ENCODE measurements at regions not wholly inside any gene's neighbourhood (a gene's known extent, or its start where the extent isn't known, plus 50 kb on each side); places are given as distances from the start of the nearest gene placed in this dataset.

DNA sequence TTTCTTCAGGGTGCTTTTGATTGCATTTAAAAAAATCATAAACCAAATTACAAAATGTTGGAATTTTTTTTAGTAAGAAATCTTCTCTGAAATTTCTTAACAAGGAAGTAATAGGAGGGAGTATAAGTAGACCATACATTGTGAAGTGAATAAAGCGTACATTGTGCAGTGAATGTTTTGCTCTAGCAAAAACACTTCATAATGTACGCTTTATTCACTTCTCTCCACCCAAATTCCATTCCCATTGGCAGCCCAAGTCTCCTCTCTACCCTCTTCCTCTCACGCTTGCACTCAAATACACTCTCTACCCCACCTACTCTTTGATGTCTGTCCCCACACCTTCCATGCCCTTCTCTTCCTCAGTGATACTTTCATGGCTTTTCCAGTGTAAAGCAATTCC is 241.0 kb downstream of the PPP1R3A start:
- Histone ChIP-seq H3K4me1 (ENCODE audit: control insufficient read depth, insufficient read depth, low read length) (no peaks in the 10 kb centered on the region), H4K20me1 (ENCODE audit: control insufficient read depth, insufficient read depth) (no peaks in the 10 kb centered on the region), H3K79me2 (ENCODE audit: control insufficient read depth, insufficient read depth, low read length) (no peaks in the 10 kb centered on the region), H3K9me3 (replicated peaks; ENCODE audit: control insufficient read depth, insufficient read depth, low read length) (no peaks in the 10 kb centered on the region), H2AFZ (ENCODE audit: control insufficient read depth, low read depth, low read length) (no peak overlapping the region), H3K4me2 (ENCODE audit: control insufficient read depth, insufficient read depth) (no peak overlapping the region), H3K4me3 (no peak overlapping the region), H3K9ac (ENCODE audit: control insufficient read depth, insufficient read depth, low read length) (no peak overlapping the region), H3K36me3 (ENCODE audit: control insufficient read depth in 2 of 2, insufficient read depth in 2 of 2, low read length in 1 of 2) (no peaks in the 10 kb centered on the region), H3K27ac (ENCODE audit: control insufficient read depth, insufficient read depth) (no peak overlapping the region), H3K27me3 (replicated peaks in 1 of 2; ENCODE audit: control insufficient read depth in 2 of 2, insufficient read depth in 2 of 2, low read length in 1 of 2) (no peaks in the 10 kb centered on the region)
- intact Hi-C loops (cut with micrococcal nuclease; ENCODE audit: unreplicated experiment) (no loop called here), in situ Hi-C loops (cut with MboI) (no loop called here)
- no peak for ATAC-seq
- TF ChIP-seq, protein P1, sequence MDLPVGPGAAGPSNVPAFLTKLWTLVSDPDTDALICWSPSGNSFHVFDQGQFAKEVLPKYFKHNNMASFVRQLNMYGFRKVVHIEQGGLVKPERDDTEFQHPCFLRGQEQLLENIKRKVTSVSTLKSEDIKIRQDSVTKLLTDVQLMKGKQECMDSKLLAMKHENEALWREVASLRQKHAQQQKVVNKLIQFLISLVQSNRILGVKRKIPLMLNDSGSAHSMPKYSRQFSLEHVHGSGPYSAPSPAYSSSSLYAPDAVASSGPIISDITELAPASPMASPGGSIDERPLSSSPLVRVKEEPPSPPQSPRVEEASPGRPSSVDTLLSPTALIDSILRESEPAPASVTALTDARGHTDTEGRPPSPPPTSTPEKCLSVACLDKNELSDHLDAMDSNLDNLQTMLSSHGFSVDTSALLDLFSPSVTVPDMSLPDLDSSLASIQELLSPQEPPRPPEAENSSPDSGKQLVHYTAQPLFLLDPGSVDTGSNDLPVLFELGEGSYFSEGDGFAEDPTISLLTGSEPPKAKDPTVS (IDR thresholded peaks at IDR 0.05; ENCODE audit: low read depth, low read length) = no peak
- TF ChIP-seq, protein P2, sequence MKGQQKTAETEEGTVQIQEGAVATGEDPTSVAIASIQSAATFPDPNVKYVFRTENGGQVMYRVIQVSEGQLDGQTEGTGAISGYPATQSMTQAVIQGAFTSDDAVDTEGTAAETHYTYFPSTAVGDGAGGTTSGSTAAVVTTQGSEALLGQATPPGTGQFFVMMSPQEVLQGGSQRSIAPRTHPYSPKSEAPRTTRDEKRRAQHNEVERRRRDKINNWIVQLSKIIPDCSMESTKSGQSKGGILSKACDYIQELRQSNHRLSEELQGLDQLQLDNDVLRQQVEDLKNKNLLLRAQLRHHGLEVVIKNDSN (IDR thresholded peaks at IDR 0.05; ENCODE audit: borderline replicate concordance, extremely low read length, insufficient read depth, low read depth, low read length) = no peak
- TF ChIP-seq TCF7 (IDR thresholded peaks at IDR 0.05; ENCODE audit: borderline replicate concordance) = no peak
- no peak for TF ChIP-seq IKZF2 (IDR thresholded peaks at IDR 0.05)
- TF ChIP-seq, protein P3, sequence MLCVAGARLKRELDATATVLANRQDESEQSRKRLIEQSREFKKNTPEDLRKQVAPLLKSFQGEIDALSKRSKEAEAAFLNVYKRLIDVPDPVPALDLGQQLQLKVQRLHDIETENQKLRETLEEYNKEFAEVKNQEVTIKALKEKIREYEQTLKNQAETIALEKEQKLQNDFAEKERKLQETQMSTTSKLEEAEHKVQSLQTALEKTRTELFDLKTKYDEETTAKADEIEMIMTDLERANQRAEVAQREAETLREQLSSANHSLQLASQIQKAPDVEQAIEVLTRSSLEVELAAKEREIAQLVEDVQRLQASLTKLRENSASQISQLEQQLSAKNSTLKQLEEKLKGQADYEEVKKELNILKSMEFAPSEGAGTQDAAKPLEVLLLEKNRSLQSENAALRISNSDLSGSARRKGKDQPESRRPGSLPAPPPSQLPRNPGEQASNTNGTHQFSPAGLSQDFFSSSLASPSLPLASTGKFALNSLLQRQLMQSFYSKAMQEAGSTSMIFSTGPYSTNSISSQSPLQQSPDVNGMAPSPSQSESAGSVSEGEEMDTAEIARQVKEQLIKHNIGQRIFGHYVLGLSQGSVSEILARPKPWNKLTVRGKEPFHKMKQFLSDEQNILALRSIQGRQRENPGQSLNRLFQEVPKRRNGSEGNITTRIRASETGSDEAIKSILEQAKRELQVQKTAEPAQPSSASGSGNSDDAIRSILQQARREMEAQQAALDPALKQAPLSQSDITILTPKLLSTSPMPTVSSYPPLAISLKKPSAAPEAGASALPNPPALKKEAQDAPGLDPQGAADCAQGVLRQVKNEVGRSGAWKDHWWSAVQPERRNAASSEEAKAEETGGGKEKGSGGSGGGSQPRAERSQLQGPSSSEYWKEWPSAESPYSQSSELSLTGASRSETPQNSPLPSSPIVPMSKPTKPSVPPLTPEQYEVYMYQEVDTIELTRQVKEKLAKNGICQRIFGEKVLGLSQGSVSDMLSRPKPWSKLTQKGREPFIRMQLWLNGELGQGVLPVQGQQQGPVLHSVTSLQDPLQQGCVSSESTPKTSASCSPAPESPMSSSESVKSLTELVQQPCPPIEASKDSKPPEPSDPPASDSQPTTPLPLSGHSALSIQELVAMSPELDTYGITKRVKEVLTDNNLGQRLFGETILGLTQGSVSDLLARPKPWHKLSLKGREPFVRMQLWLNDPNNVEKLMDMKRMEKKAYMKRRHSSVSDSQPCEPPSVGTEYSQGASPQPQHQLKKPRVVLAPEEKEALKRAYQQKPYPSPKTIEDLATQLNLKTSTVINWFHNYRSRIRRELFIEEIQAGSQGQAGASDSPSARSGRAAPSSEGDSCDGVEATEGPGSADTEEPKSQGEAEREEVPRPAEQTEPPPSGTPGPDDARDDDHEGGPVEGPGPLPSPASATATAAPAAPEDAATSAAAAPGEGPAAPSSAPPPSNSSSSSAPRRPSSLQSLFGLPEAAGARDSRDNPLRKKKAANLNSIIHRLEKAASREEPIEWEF (IDR thresholded peaks at IDR 0.05; ENCODE audit: insufficient replicate concordance, low read depth, low read length) = no peak
- no peak for TF ChIP-seq FOS (IDR thresholded peaks at IDR 0.05; ENCODE audit: borderline replicate concordance, extremely low read depth, insufficient read length)
- TF ChIP-seq, protein P4, sequence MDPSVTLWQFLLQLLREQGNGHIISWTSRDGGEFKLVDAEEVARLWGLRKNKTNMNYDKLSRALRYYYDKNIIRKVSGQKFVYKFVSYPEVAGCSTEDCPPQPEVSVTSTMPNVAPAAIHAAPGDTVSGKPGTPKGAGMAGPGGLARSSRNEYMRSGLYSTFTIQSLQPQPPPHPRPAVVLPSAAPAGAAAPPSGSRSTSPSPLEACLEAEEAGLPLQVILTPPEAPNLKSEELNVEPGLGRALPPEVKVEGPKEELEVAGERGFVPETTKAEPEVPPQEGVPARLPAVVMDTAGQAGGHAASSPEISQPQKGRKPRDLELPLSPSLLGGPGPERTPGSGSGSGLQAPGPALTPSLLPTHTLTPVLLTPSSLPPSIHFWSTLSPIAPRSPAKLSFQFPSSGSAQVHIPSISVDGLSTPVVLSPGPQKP (IDR thresholded peaks at IDR 0.05; ENCODE audit: low read depth, low read length) = no peak
- TF ChIP-seq STAT1 (conservative IDR thresholded peaks at IDR 0.05) = no peak
- no peak for TF ChIP-seq CBX3 (IDR thresholded peaks at IDR 0.05; ENCODE audit: borderline replicate concordance, low read depth)
- TF ChIP-seq, protein P5, sequence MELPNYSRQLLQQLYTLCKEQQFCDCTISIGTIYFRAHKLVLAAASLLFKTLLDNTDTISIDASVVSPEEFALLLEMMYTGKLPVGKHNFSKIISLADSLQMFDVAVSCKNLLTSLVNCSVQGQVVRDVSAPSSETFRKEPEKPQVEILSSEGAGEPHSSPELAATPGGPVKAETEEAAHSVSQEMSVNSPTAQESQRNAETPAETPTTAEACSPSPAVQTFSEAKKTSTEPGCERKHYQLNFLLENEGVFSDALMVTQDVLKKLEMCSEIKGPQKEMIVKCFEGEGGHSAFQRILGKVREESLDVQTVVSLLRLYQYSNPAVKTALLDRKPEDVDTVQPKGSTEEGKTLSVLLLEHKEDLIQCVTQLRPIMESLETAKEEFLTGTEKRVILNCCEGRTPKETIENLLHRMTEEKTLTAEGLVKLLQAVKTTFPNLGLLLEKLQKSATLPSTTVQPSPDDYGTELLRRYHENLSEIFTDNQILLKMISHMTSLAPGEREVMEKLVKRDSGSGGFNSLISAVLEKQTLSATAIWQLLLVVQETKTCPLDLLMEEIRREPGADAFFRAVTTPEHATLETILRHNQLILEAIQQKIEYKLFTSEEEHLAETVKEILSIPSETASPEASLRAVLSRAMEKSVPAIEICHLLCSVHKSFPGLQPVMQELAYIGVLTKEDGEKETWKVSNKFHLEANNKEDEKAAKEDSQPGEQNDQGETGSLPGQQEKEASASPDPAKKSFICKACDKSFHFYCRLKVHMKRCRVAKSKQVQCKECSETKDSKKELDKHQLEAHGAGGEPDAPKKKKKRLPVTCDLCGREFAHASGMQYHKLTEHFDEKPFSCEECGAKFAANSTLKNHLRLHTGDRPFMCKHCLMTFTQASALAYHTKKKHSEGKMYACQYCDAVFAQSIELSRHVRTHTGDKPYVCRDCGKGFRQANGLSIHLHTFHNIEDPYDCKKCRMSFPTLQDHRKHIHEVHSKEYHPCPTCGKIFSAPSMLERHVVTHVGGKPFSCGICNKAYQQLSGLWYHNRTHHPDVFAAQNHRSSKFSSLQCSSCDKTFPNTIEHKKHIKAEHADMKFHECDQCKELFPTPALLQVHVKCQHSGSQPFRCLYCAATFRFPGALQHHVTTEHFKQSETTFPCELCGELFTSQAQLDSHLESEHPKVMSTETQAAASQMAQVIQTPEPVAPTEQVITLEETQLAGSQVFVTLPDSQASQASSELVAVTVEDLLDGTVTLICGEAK (IDR thresholded peaks at IDR 0.05; ENCODE audit: borderline replicate concordance) = no peak
- ChIA-PET SMC1A (ENCODE audit: uncharacterized antibody, unreplicated experiment) (no interaction called here), CTCF (no interaction called here), POLR2A (no interaction called here), RAD21 (ENCODE audit: unreplicated experiment) (no interaction called here)
- no peak for DNase-seq (ENCODE audit: low read depth, low spot score)
- WGBS (ENCODE audit: insufficient coverage, insufficient replicate concordance, low lambda C conversion rate, missing lambda C conversion rate) = 0% methylated on average over 3 of the region's 3 CpGs
- no peak for FAIRE-seq
- BruUV-seq (replicated peaks) = no TSS peak
